ENCODE measurements at regions not wholly inside any gene's neighbourhood (a gene's known extent, or its start where the extent isn't known, plus 50 kb on each side); places are given as distances from the start of the nearest gene placed in this dataset.

GRCh38 chr6:92050216-92050615, 1369.1 kb downstream of the EPHA7 start:
- no peak overlapping the region for H3K27ac ChIP-seq (ENCODE audit: insufficient read length, low read depth, low read length)
- no peak overlapping the region for H2AFZ ChIP-seq (ENCODE audit: low read length)
- H3K23me2 ChIP-seq (ENCODE audit: insufficient read length, low read depth, low read length, poor library complexity, severe bottlenecking): no peaks in the 10 kb centered on the region
- no peak overlapping the region for H4K5ac ChIP-seq (ENCODE audit: insufficient read length, low read depth, low read length)
- no peaks in the 10 kb centered on the region for H3K79me1 ChIP-seq (ENCODE audit: insufficient read depth, low read depth, low read length, poor library complexity, severe bottlenecking)
- H3K9ac ChIP-seq (ENCODE audit: extremely low read depth, insufficient read length, low read length): no peak overlapping the region
- no peaks in the 10 kb centered on the region for H3K4me1 ChIP-seq (ENCODE audit: insufficient read depth, low read length)
- Mint-ChIP-seq H3K4me3 (no peak overlapping the region), H3K27ac (no peak overlapping the region), H3K36me3 (ENCODE audit: insufficient read depth in 1 of 3, low read depth in 3 of 3) (no peaks in the 10 kb centered on the region), H3K27me3 (ENCODE audit: low read depth) (no peaks in the 10 kb centered on the region), H3K9me3 (no peaks in the 10 kb centered on the region), H3K4me1 (no peaks in the 10 kb centered on the region)
- no peak overlapping the region for H4K8ac ChIP-seq (replicated peaks; ENCODE audit: insufficient read length, low read depth, low read length)
- no peak overlapping the region for H2BK120ac ChIP-seq (ENCODE audit: low read depth, low read length, poor library complexity, severe bottlenecking)
- no peak overlapping the region for H2BK15ac ChIP-seq (ENCODE audit: low read depth, low read length)
- no peak overlapping the region for H3K14ac ChIP-seq (ENCODE audit: insufficient read depth, low read length)
- no peak overlapping the region for H2BK5ac ChIP-seq (ENCODE audit: insufficient read length, low read length)
- DNase-seq: no peak
- WGBS (ENCODE audit: extremely low coverage, insufficient read length, low lambda C conversion rate): no CpG with 5 or more reads among the region's 1 CpG
- no peak overlapping the region for H3K23ac ChIP-seq (ENCODE audit: insufficient read length, low read depth, low read length)
- no peak for TF ChIP-seq CTCF (conservative IDR thresholded peaks at IDR 0.05)
- no peaks in the 10 kb centered on the region for H3K9me3 ChIP-seq (ENCODE audit: control insufficient read depth, low read depth, low read length)
- H3K18ac ChIP-seq (ENCODE audit: insufficient read length, low read depth, low read length): no peak overlapping the region
- no peak overlapping the region for H3T11ph ChIP-seq (ENCODE audit: low read length)
- no peak overlapping the region for H4K91ac ChIP-seq (ENCODE audit: insufficient read length, low read depth, low read length)
- no peaks in the 10 kb centered on the region for H4K20me1 ChIP-seq (ENCODE audit: control insufficient read depth, insufficient read depth, insufficient read length)
- no peak overlapping the region for H2BK20ac ChIP-seq (ENCODE audit: low read depth, low read length, poor library complexity, severe bottlenecking)
- no peak overlapping the region for H3K4ac ChIP-seq (ENCODE audit: low read depth, low read length)
- no peaks in the 10 kb centered on the region for H3K79me2 ChIP-seq (ENCODE audit: insufficient read depth, low read length)
- no peak overlapping the region for H2AK5ac ChIP-seq (ENCODE audit: insufficient read length, low read length)
- H3K4me2 ChIP-seq (ENCODE audit: insufficient read depth, insufficient read length, low read length): no peak overlapping the region
- H2BK12ac ChIP-seq (ENCODE audit: insufficient read length, low read depth, low read length): no peak overlapping the region
- H3K56ac ChIP-seq (ENCODE audit: insufficient read length, low read depth, low read length): no peak overlapping the region
- H3K27me3 ChIP-seq (ENCODE audit: insufficient read depth, low read length): no peaks in the 10 kb centered on the region

All from H9 (cell line).